ENCODE measurements at regions not wholly inside any gene's neighbourhood (a gene's known extent, or its start where the extent isn't known, plus 50 kb on each side); places are given as distances from the start of the nearest gene placed in this dataset.

DNA sequence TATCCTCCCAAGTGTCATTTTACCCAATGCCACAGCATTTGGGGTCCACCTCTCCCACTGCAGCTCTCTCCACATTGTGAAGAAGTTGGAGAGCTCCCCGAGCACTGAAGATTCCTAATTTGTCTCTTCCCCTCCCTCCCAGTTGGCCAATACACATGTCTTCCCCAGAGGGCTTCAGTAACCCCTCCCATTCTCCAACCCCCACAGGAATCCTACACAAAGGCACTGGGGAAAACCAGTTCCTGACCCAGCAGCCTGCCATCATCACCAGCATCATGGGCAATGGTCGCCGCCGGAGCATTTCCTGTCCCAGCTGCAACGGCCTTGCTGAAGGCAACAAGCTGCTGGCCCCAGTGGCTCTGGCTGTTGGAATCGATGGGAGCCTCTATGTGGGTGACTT is 87.3 kb upstream of the WWC1 start:
- DNase-seq = no peak

DNA sequence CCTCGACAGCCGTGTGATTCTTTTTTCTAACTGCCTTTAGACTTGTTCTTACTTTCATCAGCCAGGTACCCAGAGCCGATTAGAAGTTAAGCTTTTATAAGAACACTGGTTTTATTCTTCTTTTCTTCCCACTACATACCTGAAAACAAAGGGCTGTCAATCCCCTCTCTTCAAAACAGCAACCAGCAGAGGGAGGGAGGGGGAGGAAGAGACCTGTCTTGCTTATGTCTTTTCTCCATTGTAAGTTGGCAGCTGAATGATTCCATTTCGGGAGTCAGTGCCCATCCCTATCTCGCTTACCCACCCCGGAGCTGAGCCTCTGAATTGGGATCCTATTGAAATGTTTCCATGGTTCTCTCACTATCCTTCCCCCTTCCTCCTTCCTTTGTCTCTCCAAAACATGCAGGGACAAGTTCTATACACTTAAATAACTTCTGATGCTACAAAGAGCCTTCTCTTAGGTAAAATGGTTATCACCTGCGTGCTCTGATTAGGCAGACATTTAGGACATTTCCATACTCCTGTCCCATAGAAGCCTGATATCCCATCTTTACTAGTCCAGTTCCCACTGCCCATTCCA is 83.9 kb upstream of the WWC1 start:
- no peak for DNase-seq

DNA sequence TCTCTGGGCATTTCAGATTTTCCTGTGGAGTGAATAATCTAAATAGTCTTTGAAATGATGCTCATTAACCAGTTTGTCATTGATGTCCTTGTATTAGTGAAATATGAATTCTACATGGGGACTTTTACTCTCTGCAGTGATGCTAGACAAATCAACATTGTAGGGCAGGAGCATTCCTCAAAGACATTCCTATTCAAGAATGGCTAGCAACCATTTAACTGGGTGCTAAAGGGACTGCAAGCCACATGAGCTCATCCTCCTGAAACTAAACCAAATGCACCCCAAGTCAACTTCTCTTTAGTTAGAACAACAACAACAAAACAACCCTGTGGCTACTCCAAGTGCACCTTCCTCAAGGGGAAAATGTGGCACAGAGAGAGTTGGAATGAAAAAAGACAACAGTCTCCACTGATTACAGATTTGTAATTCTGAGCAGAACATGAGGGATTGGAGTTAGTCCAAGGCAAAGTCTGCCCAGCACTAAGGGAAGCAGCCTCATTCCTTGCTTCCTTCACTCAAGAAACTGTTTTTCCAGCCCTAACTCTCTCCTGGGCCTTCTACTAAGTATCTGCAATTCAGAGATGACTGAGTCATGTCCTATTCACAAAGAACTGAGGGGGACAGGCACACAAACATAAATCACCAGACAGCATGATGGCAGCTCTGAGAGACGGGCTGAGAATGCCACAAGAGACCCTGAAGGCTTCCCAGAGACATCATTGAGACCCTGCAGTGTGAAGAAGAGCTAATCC is 82.0 kb upstream of the WWC1 start:
- DNase-seq = no peak

DNA sequence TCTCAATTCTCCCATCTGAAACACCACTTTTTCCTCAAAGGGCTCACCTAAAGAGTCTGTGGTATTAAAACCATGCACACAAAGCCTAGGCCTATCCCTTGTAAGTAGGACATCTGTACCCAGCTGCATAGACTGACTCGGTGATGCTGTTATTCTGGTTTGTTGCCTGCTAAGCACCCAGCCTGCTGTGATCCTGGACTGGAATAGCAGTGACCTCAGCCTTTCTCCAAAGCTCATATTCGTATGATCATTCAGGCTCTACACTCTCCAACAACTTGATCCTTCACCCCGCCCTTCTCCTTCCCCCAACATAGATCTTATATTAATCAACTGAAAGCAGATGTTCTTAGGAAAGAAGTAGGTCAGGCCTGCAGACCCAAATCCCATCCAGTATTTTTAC is 81.4 kb upstream of the WWC1 start:
- no peak for DNase-seq

DNA sequence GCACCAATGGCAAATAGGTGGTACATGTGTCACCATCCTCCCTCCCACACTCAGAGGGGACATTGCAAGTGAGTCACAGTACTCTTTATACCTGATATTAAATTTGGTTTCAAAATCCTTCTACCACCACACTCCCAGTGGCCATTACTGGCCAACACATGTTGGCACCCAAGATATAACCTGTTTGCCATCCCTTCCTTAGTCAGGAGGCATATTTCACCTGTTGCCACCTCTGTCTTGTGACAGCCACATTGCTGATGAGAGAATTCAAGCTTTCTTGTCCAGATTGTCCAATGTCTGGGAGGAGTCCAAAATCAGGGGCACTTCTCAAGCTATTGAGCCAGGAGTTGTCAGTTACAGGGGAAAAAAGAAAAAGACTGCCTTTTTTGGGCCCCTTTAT is 80.2 kb upstream of the WWC1 start:
- DNase-seq = no peak

DNA sequence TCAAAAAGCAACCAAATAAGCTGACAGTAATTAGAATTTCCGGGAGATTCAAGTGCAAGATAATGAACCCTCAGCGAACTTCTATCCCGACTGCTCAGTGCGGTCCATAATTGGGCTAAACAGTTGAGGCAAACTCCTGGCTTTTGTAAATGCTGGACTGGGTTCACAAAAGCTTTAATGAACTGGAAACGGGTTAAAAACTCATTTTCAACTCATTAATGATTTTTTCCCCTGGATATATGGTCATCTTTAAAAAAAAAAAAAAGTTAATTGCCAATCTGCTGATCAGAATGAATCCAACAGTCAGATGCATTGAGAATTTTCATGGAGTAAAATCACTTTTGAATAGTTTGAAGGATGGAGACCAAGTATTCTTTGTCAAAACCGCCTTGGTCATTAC is 79.5 kb upstream of the WWC1 start:
- no peak for DNase-seq

DNA sequence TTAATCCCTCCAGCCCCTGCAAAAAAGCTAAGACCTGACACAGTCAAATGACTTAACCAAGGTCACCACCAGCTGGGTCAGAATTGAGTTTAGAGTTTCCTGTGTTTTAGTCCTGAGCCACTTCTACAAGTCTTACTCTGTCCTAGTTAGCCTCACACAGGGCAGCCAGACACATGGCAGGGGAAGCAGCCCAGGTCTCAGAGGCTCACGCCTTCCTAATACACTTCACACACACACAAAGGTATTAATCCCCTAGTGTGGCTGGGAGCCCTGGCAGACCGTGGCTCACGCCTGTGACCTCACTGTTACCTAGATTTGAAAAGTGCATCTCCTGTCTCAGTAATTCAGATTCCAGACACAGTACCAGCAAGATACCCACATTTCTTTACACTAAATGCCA is 77.4 kb upstream of the WWC1 start:
- no peak for DNase-seq

DNA sequence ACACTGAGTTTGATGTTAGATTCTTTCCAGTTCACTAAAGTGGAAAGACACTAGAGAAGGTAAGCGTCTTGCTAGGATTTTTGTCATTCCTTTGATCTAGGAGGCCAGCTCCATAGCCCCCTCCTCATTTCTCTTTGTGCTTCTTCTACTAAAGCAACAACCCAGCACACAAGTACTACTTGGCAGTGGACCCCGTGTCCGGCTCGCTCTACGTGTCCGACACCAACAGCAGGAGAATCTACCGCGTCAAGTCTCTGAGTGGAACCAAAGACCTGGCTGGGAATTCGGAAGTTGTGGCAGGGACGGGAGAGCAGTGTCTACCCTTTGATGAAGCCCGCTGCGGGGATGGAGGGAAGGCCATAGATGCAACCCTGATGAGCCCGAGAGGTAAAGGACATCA is 76.6 kb upstream of the WWC1 start:
- no peak for DNase-seq

DNA sequence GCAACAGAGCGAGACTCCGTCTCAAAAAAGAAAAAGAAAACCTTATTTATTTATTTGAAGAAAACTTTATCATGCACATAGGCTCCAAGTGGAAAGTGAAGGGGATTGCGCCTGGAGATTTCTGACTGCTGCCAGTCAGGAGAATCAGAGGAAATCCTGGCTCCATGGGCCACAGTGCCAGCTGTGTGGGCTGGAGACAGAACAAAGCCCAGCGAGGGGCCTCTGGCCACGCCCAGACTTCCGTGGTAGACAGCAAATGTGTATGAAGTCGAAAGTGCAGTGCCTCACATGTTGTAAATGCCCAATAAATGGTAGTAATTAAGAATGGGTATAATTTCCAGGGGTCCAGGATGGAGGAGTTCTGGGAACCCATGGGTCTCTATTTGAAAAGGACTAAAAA is 75.8 kb upstream of the WWC1 start:
- no peak for DNase-seq

DNA sequence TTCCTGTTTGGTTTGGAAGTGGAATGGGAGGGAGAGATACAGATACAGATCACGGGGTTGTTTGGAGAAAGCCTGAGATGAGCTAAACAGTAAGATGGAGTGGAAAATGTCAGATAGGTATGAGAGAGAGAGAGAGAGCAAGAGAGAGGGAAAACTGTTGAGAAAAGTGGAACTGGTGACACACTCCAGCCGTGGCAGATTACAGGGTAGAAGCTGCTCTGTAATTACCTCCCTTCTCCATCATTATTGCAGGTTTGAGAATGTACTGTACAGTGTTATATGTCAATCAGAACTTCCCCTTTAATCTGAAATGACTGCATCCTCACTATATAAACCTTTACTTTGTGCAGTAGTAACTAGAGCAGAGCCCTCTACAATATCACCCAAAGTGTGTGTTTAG is 74.5 kb upstream of the WWC1 start:
- DNase-seq = no peak

DNA sequence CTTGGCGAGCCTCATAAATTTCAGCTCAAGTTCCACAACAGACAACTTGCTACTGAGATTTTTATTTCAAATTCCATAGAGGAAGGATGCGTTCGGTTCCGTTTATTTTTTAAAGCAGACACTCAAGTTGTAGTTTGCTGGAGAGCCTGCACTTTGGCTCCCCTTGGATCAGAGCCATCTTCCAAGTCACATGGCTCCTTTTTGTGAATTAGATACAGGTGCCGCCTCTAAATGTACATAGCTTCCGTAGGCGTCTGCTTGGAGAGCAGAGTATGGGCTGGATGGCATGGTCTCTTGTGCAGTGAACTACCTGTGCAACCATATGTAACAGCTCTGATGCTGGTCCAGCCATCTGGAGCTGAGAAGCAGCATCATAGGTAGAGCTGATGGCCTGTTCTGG is 73.9 kb upstream of the WWC1 start:
- no peak for DNase-seq

DNA sequence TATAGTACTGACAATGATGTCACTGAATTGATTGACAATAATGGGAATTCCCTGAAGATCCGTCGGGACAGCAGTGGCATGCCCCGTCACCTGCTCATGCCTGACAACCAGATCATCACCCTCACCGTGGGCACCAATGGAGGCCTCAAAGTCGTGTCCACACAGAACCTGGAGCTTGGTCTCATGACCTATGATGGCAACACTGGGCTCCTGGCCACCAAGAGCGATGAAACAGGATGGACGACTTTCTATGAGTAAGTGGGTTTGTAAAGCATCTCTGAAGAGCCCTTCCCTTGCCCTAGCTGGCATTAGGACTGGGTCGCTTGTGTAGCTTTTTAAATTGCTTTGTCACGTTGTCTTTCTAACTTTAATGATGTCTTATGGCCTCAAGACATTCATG is 72.7 kb upstream of the WWC1 start:
- no peak for DNase-seq

DNA sequence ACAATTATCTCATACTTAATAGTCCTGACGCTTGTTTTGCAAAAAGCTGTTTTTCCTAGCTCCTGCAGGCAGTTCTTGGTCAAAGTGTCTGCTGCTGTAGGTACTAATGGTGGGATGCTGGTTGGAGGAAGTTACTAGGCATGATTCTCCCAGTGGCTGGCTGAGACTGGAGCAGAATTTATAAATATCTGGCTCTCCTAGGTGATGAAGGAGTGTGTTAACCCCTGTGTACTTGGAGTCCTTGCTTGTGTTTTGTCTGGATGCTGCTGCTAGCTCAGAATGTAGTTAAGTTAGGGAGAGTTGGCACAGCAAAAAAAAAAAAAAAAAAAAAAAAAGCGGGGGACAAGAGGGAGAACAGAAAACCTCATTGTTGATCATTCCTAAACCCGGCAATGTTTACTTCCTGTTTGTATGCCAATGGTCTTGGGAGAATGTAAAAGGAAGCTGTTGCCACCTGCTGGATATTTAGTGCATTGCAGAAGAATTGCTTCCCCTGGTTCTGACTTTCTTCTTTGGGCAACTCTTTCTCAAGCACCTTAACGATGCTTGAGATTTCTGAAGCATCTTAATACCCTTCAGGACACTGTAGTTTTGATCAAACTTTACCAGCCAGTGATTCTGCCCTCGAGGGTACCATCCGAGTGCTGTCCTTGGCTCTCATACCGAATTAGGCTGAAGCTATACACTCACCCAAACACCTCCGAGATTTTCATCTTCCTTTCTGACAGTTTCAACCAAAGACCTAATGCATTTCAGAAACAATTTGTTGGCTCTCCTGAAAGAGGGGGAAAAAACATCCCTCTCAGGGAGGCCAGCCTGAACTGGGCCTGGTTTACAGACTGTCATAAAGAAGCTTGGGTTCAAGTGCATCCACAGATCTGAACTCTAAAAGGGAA is 71.7 kb upstream of the WWC1 start:
- peak; percentile 1 for DNase-seq

DNA sequence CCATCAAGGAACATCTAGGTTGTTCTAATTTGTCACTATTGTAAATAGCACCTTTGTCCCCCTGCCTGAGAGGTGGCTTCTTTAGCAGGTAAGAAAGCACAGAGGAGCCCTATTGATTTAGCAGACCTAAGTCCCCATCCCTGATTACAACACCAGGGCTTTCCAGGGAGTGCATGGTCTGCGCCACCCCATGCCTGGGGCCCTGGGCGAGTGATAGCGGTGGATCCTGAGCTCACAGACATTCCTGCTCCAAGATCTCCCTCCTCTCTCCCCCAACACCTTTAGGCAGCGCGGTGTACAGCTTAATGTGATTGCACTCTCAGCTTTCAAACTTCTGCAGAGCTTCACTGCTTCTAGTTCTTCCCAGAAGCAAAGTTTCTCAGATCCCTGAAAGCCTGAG is 67.4 kb upstream of the WWC1 start:
- no peak for DNase-seq

DNA sequence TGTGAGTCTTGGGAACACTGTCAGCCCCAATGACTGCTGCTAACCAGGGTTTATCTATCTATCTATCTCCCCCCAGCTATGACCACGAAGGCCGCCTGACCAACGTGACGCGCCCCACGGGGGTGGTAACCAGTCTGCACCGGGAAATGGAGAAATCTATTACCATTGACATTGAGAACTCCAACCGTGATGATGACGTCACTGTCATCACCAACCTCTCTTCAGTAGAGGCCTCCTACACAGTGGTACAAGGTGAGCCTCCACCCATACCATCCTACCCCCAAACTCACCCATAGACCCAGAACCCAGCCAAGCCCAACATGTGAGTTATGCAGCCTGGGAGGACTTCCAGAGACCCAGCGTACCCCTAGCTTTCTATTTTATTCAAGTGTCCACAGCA is 65.4 kb upstream of the WWC1 start:
- DNase-seq = no peak

DNA sequence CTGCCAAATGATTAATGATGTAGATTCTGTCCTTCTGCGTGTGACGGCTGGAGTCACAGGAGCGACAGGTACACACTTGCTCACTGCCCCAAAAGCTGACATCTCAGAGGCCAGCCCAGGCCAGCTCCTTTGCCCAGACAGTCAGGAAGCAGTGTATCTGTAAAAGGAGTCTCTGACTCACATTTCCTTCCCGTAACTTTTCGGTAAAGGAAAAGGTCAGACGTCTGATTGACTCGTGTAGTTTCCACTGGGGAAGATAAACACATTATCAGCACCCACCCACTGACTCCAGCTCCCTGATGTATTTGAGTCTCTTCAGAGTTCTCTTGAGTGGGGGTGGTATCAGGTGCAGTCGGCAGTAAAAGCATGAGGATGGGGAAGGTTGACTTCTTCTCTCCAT is 64.4 kb upstream of the WWC1 start:
- DNase-seq = no peak

DNA sequence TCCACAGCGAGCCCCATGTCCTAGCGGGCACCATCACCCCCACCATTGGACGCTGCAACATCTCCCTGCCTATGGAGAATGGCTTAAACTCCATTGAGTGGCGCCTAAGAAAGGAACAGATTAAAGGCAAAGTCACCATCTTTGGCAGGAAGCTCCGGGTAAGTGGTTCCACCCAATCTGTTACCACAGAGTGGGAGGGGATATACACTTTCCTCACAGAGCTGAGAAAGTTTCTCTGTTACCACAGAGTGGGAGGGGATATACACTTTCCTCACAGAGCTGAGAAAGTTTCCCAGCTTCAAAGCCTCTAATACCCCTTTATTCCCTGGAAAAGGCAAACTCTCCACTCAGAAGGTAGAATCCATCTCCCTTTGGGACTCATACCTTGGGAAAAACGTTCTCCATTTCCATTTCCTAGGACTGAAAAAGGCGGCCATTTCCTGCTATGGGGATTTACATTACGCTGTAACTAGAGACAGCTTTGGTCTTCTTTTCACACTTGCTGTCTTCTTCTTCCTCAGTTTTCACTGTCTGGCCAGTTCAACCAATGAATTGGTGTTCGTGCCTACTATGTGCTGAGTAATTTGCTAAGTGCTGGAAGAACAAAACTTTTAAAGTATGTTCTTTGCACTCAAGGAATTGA is 63.4 kb upstream of the WWC1 start:
- DNase-seq = no peak

DNA sequence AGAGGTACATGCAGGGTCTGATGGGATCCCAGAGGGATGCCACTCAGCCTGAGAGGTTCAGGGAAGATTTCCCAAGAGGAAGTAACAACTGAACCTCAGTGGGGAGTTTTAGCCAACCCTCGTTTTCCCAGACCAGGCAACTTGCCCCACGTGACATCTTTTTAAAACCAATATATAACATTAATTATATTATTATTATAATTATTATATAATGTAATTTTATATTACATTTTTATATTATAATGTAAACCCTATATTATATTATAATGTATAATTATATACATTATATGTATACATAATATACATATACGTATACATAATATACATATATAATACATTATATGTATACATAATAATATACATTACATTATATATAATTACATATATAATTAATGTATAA is 62.8 kb upstream of the WWC1 start:
- no peak for DNase-seq

DNA sequence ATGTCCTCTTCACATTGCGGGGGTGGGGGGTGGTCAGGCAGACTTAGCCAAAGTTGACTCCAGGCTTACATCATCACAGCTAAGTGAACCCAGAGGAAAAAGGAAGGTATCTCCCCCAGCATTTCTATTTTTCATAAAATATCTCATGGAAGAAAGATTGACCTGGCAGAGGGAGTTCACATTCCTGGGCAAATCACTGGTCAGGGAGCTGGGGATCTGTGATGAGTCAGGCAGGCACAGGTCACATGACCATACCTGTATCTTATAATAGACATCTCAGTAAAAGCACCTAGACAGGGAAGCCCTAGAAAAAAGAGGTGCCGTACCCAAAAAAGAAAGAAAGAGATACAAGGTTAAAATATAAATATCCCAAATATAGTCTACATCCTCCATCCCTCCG is 57.3 kb upstream of the WWC1 start:
- no peak for DNase-seq

DNA sequence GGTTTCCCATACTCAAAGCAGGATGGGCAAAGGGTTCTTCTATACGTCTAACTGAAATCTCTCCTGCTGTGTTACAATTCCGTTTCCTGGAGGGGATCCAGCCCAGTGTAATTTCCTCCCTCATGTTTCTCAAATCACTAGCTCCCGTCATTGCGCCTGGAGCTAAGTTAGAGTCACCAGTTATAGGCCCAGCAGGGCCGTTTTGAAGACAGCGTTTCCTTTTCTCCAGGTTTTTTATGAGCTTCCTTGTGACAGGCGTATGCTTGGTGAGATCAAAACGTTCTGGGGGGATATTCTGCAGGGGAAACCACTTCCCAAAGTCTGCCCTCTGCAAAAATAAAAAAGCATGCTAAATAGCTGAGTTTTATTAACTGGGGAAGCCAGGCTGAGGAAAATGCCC is 53.0 kb upstream of the WWC1 start:
- no peak for DNase-seq

DNA sequence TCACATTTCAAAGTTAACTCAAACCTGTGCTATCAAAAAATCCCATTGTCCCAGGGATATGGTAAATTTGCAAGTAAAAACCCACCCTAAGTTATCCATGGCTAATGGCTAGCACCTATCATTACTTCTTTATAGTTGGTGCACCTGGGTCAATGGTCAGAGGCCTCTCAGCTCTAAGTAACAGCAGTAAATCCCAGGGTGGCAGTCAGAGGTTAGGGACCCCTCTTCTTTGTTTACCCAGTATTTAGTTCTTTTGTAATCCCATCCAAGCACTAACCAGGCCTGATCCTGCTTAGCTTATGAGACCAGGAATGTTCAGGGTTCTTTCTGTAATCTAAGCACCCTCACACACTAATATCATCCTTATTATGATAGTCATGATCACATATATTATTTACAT is 52.1 kb upstream of the WWC1 start:
- no peak for DNase-seq
